Epithelial cell of proximal tubule (primary cell): ENCODE measurements at regions not wholly inside any gene's neighbourhood (a gene's known extent, or its start where the extent isn't known, plus 50 kb on each side); places are given as distances from the start of the nearest gene placed in this dataset.

Source experiments
- DNase-seq: peaks from one replicate; pipeline ENCODE4 v3.0.0-alpha.2; 2011; ENCODE audit warnings: low read depth
- H3K4me3 ChIP-seq: 2 replicates; pipeline ENCODE4 v1.5.1; 2011; ENCODE audit warnings: low read depth, mild to moderate bottlenecking, low read length
- TF ChIP-seq, protein P1 (sequence below): conservative IDR thresholded peaks from 2 replicates; pipeline ENCODE4 v1.5.1; 2012; ENCODE audit warnings: low read depth, mild to moderate bottlenecking, low read length

DNA sequence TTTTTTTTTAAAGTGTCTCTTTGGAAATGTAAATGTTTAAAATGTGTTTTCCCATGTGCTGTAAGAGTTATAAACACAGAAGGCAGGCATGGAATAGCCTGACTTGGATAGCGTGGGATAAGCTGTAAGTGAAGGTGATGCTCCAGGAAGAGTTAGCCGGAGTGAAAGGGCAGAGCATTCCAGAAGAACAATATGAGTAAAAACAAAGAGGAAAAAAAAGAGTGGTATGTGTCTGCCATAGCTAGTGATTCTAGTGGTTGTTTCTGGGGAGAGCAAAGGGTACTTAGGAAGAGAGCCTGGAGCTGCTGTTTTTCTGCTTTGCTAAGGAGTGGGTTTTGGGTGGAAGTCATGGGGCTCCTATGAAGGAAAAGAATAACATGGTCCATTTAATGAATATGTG, 126.9 kb upstream of the DLGAP1 start:
- TF ChIP-seq, protein P1, sequence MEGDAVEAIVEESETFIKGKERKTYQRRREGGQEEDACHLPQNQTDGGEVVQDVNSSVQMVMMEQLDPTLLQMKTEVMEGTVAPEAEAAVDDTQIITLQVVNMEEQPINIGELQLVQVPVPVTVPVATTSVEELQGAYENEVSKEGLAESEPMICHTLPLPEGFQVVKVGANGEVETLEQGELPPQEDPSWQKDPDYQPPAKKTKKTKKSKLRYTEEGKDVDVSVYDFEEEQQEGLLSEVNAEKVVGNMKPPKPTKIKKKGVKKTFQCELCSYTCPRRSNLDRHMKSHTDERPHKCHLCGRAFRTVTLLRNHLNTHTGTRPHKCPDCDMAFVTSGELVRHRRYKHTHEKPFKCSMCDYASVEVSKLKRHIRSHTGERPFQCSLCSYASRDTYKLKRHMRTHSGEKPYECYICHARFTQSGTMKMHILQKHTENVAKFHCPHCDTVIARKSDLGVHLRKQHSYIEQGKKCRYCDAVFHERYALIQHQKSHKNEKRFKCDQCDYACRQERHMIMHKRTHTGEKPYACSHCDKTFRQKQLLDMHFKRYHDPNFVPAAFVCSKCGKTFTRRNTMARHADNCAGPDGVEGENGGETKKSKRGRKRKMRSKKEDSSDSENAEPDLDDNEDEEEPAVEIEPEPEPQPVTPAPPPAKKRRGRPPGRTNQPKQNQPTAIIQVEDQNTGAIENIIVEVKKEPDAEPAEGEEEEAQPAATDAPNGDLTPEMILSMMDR, result no peak
- DNase-seq, result no peak
- H3K4me3 ChIP-seq, result no peak overlapping the region

- TF ChIP-seq, protein P1, result no peak
- no peak for DNase-seq
- H3K4me3 ChIP-seq, result no peak overlapping the region
Observed at GRCh38 chr18:4578449-4578848, 123.3 kb upstream of the DLGAP1 start.

- H3K4me3 ChIP-seq, result no peak overlapping the region
- no peak for DNase-seq
- TF ChIP-seq, protein P1, result no peak
Observed at GRCh38 chr18:4573735-4574134, 118.6 kb upstream of the DLGAP1 start.

GRCh38 chr18:4557502-4557901, 102.4 kb upstream of the DLGAP1 start:
- DNase-seq, result no peak
- H3K4me3 ChIP-seq, result no peak overlapping the region
- TF ChIP-seq, protein P1, result no peak

- TF ChIP-seq, protein P1, result no peak
- H3K4me3 ChIP-seq, result no peak overlapping the region
- DNase-seq, result no peak
Observed at GRCh38 chr18:4551001-4551360, 95.9 kb upstream of the DLGAP1 start.

DNA sequence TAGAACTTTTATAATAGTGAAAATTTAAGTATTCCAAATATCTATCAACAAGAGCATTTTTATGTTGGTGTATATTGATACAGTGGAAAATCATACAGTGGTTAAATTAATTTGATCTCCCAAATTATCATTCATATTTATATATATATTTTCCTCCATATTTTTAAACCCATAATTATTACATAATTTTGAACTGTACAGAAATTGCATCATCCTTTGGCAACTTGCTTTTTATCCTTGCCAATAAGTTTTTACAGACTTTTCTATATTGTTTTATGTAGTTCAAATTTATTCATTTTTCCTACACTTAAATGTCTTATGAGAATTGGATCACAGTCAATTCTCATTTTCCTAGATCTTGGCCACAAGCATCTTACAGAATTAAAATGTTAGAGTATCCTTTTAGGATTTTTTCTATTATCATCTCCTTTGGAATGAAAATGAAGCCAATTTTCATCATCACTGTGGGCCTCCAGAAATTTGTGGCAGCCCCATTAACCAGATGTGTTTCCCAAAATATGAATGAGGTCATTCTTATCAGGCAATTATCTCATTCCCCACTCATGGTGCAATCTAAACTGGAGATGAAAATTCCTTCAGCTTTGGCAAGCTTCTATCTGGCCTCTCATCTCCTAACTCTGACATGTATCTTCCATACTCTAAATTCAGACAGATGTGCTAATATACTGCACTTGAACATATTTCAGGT, 94.2 kb upstream of the DLGAP1 start:
- TF ChIP-seq, protein P1, result no peak
- DNase-seq, result no peak
- H3K4me3 ChIP-seq, result no peak overlapping the region

DNA sequence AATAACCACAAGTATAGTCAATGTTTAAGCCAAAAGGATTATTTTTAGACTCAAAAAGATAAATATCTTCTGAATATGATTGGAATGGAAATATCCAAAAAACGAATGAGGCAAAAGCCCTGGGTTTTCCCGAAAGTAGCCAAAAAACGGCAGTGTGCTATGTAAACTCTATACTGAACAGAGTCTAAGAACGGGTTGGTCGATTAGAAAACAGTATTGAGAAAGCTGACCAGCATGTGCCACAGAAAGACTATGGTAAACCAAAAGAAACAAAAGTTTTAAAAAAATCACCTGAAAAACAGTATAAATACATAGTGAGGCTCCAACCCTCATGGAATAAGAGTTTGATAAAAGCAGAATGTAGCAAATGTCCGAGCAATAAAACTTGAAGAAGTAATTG, 92.0 kb upstream of the DLGAP1 start:
- H3K4me3 ChIP-seq, result no peak overlapping the region
- DNase-seq, result no peak
- TF ChIP-seq, protein P1, result no peak
